Upper lobe of right lung (tissue), 1 donor: ENCODE measurements at regions not wholly inside any gene's neighbourhood (a gene's known extent, or its start where the extent isn't known, plus 50 kb on each side); places are given as distances from the start of the nearest gene placed in this dataset.

Experiments used
- ATAC-seq: fragments of 200-7000 bp; cut with Tn5 transposase; one replicate; pipeline ENCODE4 v1.9.1; 2020; ENCODE audit warnings: mild to moderate bottlenecking, moderate library complexity
- DNase-seq: peaks from one replicate; pipeline ENCODE4 v3.0.0-alpha.2; 2020
- H3K27ac ChIP-seq: fragments of 200-600 bp; one replicate; pipeline ENCODE4 v1.8.0; 2022
- H3K27me3 ChIP-seq: fragments of 200-600 bp; one replicate; pipeline ENCODE4 v1.8.0; 2022; ENCODE audit warnings: mild to moderate bottlenecking
- H3K36me3 ChIP-seq: fragments of 200-600 bp; one replicate; pipeline ENCODE4 v1.8.0; 2022
- H3K4me1 ChIP-seq: fragments of 200-600 bp; one replicate; pipeline ENCODE4 v1.8.0; 2022
- H3K4me3 ChIP-seq: fragments of 200-600 bp; one replicate; pipeline ENCODE4 v1.8.0; 2022; ENCODE audit warnings: mild to moderate bottlenecking
- H3K9me3 ChIP-seq: fragments of 200-600 bp; one replicate; pipeline ENCODE4 v1.8.0; 2022
- CTCF ChIP-seq: fragments of 200-600 bp; IDR thresholded peaks from one replicate; pipeline ENCODE4 v1.8.0; 2022; ENCODE audit warnings: antibody characterized with exemption
- intact Hi-C: fragments of 100-400 bp; cut with DNase I; formaldehyde crosslinking; loops from one replicate; pipeline ENCODE4 v1.11.0; 2022
- donor health status: DM: no; HTN: yes; CAD: no; lungs with severe emphysema.

DNA sequence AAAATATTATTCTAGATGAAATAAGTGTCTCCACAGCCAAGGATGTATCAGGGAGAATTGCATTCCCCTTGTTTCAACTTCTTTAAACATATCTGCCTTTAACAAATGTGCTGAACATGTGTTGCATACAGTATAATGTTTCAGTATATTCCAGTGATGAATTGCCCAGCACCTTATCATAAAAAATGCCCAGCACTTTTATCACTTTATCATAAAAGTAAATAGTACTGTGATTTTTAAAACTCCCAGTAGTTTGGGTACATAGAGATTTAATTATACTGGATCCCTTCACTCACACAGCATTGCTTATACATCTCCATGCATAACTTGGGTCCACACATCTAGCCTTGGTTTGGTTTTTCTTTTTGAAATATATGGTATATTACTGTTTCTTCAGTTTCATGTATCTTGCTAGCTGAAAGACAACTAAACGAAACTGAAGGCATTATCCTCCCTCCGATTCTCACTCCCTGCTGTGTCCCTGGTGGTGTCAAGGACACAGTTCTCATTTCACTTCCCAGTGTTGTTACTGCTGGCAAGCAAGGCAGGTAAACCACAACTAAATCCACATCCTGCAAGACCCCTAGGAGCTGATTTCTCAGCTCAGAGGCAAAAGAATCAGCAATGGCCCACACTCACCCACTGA lies 118.2 kb upstream of the SLC44A3 start:
- intact Hi-C loops, result no loop called here
- peak overlapping the region; percentile 19 for H3K27ac ChIP-seq
- no peak for ATAC-seq

GRCh38 chr1:94698759-94699502 lies 121.2 kb upstream of the SLC44A3 start:
- intact Hi-C loops, result no loop called here
- DNase-seq (no peak), ATAC-seq (no peak)
- no peaks in the 10 kb centered on the region for H3K4me1 ChIP-seq
- H3K9me3 ChIP-seq, result no peaks in the 10 kb centered on the region
- H3K27ac ChIP-seq, result no peak overlapping the region
- H3K27me3 ChIP-seq, result no peaks in the 10 kb centered on the region
- no peaks in the 10 kb centered on the region for H3K36me3 ChIP-seq
- TF ChIP-seq CTCF, result no peak
- no peak overlapping the region for H3K4me3 ChIP-seq

More for the DNA sequence above, 118.2 kb upstream of the SLC44A3 start:
- Histone ChIP-seq H3K36me3 (no peaks in the 10 kb centered on the region), H3K4me3 (no peak overlapping the region), H3K9me3 (no peaks in the 10 kb centered on the region), H3K27me3 (no peaks in the 10 kb centered on the region), H3K4me1 (no peaks in the 10 kb centered on the region)
- TF ChIP-seq CTCF, result no peak
- no peak for DNase-seq

DNA sequence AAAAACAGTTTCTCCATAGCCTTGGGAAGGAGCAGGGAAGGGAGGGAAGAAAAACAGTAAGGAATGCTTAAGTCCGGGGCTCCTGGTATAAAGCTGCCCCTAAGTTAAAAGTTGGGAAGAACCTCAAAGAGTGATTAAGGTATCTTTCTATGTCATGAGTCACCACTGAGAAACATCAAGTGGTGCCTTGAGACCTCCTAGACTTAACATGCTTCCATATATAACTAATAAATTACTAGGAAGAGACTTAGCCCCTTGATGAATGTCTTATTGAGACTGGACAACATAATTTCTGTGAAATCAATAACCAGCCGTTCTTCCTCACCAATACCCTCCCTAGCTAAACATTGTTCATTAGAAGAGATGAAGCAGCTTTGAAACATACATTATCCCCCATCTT lies 121.8 kb upstream of the SLC44A3 start:
- DNase-seq (no peak), ATAC-seq (no peak)
- intact Hi-C loops, result no loop called here
- no peak for TF ChIP-seq CTCF
- no peak overlapping the region for H3K27ac ChIP-seq
- no peaks in the 10 kb centered on the region for H3K36me3 ChIP-seq
- H3K9me3 ChIP-seq, result no peaks in the 10 kb centered on the region
- no peaks in the 10 kb centered on the region for H3K4me1 ChIP-seq
- H3K27me3 ChIP-seq, result no peaks in the 10 kb centered on the region
- H3K4me3 ChIP-seq, result no peak overlapping the region

DNA sequence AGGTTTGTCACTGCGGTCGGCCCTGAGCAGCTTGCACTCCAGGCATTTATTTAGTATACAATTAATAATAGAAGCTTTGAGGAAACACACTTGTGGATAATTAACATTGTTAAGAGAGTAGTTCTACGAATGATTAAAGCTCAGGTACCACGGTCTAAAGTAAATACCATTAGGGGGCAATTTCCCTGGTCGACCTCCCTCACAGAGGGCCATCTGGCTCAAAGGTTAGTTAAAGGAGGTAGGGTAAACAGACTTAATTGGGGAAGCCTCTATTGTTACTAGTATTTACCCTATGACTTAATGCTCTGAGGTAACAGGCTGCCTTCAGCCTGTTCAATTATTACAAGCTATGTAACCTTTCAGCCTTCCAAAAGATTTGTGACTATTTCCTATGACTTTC lies 122.3 kb upstream of the SLC44A3 start:
- ATAC-seq, result no peak
- Histone ChIP-seq H3K27ac (no peak overlapping the region), H3K4me1 (no peaks in the 10 kb centered on the region)

DNA sequence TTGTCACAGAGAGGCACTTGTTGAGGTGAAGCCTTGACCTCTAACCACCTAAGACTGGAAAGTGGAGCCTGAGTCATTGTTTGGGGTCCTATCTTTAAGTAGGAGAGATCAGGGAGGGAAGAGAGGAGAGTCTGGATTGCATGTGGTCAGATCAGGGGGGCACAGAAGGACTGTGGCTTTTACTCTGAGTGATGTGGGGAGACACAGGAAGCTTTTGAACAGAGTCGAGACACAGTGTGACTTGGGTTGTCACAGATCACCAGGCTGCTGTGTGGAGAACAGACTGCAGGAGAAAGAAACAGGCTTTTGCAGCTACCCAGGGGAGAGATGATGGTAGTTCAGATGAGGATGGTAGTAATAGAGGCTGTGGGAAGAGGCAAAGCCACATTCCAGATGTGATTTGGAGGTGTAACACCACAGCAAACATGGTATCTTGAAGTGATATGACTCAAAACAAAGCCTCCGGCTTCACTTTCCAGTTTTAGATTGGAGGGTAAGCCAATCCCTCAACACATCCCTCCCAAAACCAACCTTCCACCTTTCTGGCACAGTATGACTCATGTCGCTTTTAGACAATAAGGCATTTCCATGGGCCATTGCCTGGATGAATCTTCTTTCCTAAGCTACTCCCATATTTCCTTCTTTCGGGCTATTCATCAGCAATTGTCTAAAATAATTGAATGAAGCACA lies 125.8 kb upstream of the SLC44A3 start:
- TF ChIP-seq CTCF, result no peak
- no peak overlapping the region for H3K4me3 ChIP-seq
- no peaks in the 10 kb centered on the region for H3K27me3 ChIP-seq
- no peak overlapping the region for H3K27ac ChIP-seq
- H3K9me3 ChIP-seq, result no peaks in the 10 kb centered on the region
- ATAC-seq (no peak), DNase-seq (no peak)
- no peaks in the 10 kb centered on the region for H3K36me3 ChIP-seq
- no peaks in the 10 kb centered on the region for H3K4me1 ChIP-seq
- intact Hi-C loops, result no loop called here

More for the DNA sequence above, 122.3 kb upstream of the SLC44A3 start:
- Histone ChIP-seq H3K9me3 (no peaks in the 10 kb centered on the region), H3K36me3 (no peaks in the 10 kb centered on the region), H3K4me3 (no peak overlapping the region), H3K27me3 (no peaks in the 10 kb centered on the region)
- DNase-seq, result no peak
- intact Hi-C loops, result no loop called here
- no peak for TF ChIP-seq CTCF
